Nucleus accumbens (tissue), 56 donors: ENCODE measurements at regions not wholly inside any gene's neighbourhood (a gene's known extent, or its start where the extent isn't known, plus 50 kb on each side); places are given as distances from the start of the nearest gene placed in this dataset.
"Not testable (repeated sequence)": the region's sequence is repeated elsewhere in the genome, so short reads cannot be mapped to it uniquely, and the experiment has no call there.

Experiments used
- DNase-seq, 56 donors: peaks; one replicate each; lab custom pipeline; 2025; lab: John Stamatoyannopoulos, UW

DNA sequence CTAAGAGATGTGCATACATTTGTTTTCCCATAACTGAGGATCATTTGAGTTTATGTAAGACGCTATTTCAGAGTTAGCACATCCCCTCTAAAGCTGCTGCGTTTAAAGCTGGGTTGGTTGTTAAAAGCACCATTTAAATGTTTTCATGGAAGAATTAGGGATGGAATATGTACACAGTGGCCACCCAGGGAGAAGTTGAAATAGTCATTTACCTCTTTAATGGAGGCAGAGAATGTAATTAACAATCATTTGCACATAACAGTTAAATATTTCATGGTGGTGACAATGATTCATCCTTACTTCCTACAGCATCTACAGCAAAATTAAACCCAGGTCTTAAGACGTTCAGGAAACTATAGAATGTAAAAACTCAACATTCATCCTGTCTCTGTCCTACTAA lies 100.3 kb downstream of the KIF4B start:
- DNase-seq: no peak

DNA sequence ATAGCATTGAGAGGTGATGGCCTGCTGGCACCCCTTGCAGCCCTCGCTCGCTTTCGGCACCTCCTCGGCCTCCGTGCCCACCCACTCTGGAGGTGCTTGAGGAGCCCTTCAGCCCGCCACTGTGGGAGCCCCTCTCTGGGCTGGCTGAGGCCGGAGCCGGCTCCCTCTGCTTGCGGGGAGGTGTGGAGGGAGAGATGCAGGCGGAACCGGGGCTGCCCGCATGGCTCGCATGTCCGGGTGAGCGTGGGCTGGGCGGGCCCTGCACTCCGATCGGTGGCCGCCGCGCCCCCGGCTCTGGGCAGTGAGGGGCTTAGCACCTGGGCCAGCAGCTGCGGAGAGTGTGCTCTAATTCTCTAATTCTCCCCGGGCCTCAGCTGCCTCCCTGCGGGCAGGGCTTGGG lies 101.1 kb downstream of the KIF4B start:
- DNase-seq: no peak

DNA sequence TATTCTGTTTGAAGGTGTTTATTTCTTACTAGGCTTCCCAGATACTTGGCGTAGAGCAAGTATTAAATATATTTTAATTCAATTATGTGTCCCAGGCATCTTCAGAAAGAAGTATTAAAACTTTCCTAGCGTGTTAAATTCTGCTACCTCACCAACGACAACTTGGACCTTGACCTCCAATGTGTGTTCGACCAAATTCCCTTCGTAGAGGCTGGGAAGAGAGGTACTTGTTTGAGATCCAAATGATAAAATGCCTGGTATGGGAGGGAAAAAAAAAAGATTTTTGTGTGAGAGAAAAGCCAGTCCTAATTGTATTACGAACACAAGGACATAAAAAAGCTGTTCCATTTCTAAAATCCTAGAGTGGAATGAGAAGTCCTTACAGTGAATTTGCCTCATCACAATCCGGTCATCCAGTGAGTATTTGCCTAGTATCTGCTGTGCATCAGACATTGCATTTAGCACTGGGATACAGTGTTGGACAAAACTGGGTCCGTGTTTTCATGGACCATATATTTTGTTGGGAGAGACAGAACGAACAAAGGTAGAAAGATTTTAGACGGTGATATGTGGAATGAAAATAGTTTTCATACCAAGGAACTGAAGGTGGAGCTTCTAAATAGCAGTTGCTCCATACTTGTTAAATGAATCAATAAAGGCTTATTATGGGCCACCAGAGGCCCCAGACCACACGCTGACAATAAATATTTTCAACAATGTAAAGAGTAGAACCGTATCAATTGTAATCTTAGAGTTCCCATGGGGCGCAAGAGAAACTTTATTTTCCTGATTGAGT lies 103.1 kb downstream of the KIF4B start:
- no peak for DNase-seq

DNA sequence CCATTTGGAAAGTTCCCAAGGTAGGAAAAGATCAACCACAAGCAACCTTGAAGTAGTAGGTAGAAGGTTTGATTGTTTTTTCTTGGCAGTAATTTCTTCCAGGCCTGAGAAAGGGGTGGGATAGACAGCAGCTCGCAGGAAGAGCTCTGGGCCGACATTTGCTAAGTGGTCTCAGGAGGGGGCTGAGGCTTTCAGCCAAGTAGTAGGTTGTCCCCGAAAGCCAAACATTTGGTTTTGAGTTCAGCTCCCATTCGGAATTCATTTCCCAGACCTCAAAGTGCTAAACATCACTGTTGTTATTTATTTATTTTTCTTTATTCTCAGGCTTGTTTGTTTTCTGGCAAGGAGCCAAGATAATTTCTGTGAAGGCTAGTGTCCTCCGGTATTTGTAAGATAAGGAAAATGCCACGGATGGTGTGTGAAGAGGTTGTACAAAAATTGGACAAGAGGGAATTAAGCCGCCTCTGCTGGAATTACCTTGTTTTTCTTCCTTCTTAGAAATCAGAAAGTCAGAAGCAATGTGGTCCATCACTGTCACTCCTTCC lies 112.1 kb downstream of the KIF4B start:
- DNase-seq: no peak

DNA sequence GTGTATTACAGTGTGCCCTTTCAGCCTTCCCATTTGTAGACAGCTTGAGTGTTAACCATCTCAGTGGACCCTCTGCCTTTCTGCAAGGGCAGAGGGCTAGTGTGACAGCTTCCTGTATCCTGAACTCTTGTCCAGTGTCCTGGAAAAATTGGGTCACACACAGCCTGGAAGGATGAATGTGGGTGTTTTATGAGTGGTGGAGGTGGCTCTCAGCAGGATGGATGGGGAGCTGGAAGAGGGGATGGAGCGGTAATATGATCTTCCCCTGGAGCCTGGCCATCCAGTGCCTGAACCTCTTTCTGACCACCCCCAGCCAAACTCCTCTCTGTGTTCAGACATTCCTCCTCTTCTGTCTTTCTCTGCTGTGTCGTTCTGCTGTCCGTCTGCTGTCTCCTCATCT lies 113.0 kb downstream of the KIF4B start:
- DNase-seq: no peak

DNA sequence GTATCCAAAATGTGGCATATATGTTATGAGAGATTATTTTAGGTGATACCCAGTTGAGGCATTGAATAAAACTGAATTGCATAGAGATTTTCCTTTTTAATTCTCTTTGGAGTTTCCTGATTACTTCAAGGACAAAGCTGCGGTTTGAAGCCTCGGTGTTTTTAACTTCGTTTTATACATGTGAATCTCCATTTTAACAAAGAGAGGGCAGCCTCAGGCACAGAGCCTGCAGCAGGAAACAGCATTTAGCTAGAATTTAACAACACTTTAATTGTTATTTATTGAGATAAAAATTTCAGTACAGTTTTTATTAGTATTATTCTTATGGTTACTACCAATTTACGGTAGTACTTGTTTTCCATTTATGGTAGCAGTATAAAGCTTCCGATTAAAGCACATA lies 114.0 kb downstream of the KIF4B start:
- no peak for DNase-seq

DNA sequence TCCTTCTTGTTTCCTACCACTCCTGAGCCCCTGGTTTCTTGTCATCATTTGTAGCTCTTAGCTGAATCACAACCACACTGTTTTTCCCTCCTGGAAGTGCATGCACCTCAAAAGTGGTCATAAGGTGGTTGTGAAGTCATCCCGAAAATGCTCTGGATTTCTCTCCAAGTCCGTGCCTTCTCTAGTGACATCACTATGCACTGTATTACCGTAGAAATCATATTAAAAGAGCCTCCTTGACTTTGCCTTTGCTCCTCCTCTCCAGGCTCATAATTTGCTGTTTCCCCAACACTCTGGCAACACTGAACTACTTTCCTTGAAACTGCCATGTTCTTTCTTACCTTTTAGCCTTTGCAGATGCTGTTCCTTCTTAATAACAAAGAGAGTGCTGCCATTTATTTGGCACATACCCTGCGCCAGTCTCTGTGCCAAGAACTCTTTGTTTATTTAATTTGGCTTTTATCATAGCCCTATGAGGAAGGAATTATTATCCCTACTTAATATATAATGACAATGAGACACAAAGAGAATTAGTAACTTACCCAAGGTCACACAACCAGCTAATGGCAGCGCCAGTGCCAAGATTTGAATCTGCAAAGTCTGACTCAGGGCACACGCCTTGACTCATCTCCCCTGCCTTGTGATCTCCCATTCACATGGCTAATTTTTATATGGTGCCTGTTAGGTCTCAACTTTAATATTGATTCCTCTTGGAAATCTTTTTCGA lies 115.4 kb downstream of the KIF4B start:
- DNase-seq: no peak

DNA sequence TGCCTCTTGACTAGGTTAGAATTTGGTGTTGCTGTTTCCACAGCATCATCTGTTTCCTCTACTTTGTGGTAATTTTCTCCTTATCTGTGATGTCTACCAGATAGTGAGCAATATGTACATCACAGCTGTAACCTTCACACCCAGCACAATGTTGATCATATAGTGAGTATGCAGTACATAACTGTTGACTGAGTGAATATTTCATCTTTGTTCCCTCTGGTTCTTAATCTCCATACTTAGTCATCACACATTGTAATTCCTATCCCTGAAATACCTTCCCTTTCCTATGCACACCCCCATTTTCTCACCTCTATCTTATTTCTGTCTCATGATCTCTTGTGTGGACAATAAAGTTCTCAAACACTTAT lies 115.9 kb downstream of the KIF4B start:
- DNase-seq: no peak

DNA sequence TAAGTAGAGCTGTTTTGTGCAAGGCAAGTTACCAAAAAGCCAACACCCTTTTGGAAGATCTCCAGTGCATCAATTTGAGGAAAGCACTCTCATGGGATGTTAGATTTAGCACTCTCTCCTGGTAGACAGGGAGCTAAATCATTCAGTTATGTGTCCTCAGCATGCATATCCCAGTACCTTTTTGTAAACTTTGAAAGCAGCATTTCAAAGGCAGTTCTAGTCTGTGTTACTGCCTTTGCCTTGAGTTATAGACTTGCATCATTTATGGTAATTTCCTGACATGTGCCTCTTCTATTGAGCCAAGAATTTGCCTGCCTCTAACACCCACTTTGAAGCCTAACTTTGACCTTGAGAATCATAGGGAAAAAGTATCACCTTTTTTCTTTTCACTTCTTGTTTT lies 120.6 kb downstream of the KIF4B start:
- no peak for DNase-seq

DNA sequence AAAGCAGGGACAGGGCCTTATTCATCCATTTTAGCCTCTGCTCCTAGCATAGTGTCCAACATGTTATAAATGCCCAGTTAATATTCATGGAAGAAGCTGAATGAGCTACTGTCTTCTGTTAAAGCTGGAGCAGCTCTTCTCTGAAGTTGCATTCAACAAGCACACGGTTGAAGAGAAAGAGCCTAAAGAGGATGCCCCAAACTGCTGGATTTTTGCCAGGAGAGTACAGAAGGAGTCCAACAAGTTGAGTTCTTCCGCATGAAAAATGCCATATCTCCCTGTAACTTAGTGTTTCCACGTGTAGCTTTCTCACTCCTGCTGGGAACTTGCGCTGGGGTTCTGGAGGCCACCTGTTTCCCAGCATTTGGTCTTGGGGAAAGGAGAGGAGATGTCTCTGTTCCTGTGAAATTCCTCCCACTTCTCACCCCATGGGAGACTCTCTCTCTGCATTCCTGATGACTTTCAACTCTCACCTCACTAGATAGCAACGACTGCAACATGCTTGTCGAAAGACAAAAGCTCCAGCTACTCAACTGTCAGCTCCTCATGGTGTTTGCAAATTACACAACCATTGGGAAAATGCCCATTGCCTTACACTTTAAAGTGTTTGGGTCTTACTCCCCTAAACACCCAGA lies 122.8 kb downstream of the KIF4B start:
- DNase-seq: peak in 1 of 56 donors; percentile 5

DNA sequence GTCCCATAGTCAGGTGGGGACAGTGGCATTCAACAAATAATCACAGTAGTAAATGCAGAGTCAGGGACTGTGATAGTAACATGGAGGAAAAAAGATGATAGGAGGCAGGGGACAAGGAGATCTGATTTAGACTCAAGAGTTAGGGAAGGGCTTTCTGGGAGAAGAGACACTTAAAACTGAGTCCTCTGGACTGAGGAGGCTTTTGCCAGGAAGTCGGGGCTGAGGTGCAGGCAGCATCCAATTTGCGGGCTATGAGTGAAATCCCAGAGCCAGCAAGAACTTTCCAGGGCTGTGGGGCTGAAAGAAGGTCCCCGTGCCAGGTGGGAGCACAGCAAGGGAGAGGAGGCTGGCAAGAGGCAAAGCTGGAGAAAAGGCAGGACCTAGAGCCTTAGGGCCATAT lies 124.1 kb downstream of the KIF4B start:
- no peak for DNase-seq

DNA sequence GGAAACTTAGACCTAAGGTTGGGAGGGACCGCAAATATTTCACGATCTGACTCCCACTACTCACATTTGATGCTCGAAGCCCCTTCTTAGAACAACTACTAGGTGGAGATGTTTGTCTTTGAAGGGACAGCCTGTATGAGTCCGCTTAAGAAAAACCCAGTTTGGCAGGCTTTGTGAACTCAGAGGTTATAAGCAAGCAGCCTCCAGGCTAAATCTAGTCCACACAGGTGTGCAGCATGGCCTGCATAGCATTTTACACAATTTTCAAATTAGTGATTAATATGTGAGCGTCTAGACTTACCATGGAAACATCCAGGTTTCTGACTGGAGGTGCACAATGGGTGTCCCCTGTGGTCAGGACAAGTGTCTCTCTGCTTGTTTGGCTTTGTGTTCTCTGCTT lies 127.1 kb downstream of the KIF4B start:
- no peak for DNase-seq

DNA sequence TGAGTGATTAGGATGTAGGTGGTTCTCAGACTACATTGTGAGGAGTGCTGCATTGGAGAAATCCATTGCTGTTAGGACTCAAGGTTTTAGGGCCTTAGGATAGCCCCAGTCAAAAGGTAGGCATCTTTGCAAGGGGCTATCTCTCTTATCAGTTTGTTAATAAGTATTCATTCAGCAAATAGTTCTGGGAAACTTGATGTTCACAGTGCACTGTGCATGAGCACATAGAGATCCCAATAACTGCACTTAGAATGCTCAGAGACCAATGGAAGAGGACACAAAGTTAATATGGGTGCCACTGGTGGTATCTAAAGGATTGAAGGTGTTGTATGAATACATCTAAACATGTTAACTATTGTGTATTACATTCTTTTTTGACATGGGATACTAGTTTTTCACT lies 131.4 kb downstream of the KIF4B start:
- no peak for DNase-seq

DNA sequence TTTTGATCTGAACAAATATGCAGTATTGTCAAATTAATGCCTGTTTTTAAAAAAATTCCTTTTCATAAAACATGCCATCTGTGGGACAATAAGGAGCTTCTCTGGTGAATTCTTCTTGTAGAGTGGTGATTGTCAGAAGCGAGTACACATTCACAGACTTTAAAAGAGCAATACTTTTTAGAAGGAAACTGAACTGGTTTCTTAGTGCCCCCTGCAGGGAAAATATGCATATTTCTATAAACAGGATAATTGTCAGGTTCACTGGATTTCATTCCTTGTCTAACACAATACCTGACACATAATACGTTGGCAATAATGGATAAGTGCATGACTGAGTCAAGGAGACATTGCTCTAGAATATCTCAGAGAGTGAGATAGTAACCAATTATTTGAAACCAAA lies 133.7 kb downstream of the KIF4B start:
- no peak for DNase-seq

DNA sequence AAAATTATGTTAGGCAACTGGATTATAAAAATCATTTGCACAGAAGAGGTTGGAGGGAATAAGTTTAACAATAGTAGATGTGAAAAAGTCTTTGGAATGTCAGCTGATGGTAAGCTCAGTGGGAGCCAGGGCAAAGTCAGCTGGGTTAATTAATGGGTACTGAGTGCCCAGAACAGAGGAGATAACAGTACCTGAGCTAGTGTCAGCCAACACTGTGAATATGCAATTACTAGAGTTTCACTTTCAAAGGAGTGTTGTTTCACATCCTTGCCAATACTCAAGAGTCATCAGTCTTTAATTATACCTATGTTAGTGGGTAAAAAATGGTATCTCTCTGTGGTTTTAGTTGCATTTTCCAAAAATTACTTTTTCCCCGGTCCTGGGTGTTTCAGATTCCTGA lies 135.1 kb downstream of the KIF4B start:
- no peak for DNase-seq

DNA sequence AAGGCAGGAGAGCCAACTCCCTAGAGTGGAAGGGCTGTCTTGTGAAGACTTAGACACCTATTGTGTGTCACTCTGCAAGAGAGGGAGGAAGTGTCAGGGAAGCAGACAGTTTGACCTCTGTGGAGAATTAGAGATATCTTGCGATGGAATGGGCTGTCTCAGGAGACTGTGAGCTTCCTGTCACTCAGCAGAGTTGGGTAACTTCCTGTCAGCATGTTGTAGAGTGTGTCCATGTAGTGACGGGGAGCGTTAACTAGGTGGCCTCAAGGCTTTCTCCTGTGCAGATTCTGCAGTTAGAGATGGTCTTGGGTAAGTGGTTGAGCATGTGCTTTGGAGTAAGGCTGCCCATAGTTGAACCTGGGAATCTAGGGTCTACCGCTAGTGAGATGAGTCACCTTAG lies 136.5 kb downstream of the KIF4B start:
- DNase-seq: no peak

DNA sequence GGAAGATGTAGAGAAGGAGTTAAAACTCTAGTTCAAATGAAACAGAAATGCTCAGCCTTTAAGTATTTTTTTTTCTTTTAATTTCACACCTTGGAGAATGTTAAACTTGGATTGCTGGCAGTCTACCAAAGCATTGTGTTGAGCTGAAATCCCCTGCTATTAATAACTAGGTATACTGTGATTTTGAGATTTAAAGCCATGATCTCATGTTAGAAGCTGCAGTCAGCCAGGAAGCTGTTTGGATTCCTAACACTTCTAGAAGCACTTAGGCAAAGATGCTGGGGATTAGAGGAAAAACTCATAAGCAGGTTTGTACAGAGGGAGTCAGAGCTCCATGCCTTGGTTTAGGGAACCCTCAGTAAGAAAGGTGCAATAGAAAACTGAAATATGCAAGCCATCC lies 141.4 kb downstream of the KIF4B start:
- no peak for DNase-seq

DNA sequence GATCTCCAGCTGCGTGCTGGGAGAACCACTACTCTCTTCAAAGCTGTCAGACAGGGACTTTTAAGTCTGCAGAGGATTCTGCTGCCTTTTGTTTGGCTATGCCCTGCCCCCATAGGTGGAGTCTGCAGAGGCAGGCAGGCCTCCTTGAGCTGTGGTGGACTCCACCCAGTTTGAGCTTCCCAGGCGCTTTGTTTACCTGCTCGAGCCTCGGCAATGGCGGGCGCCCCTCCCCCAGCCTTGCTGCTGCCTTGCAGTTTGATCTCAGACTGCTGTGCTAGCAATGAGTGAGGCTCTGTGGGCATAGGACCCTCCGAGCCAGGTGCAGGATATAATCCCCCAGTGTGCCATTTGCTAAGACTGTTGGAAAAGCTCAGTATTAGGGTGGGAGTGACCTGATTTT lies 149.5 kb downstream of the KIF4B start:
- not testable (repeated sequence) for DNase-seq

DNA sequence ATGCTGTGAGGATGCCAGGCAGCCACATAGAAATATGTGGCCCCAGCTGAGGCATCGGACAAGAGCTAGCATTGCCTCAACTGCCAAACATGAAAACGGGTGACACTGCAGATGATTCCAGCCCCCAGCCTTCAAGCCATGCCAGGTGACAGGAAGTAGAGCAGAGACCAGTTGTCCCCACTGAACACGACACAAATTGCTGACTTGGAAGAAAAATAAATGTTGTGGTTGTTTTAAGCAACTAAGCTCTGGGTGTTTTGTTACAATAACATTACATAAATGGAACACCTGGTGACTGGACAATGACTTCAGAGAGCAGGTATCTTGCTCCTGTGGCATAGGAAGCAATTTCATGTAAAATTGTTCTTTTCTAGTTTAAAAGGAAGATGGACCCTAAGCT lies 154.2 kb downstream of the KIF4B start:
- no peak for DNase-seq

DNA sequence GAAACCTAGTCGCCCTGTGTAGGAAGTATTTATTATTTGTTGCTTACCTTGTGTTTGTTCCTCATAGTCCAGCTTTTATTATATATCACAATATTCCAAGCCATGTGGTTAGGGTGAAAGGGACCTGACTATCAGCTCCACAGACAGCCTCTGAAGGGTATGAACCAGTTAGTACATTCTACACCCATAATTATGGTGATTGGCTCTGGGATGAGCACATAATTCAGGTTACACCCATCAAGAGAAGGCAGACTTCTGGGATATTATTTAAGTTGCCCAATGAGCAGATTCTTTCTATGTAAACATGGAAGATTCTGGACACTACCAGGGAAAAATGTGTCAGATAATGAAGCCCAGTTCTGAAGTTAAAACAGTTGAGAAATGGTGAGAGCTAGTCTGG lies 168.0 kb downstream of the KIF4B start:
- DNase-seq: no peak

DNA sequence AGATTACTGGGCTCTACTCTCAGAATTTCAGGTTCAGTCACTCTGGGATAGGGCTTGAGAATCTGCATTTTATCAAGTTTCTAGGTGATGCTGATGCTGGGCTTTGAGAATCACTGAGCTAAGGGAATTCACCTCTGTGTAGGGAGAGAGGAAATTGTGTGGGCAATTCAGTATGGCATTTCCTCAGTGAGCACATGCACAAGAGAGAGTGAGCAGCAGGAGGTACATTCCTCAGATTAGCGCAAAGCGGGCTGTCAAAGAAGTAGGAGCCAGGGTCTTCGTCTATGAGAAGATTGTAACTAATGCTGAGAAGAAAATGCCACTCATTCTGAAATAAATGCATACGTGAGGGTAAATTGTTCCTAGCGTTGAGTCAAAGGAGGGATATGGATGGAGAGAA lies 175.9 kb downstream of the KIF4B start:
- DNase-seq: no peak

DNA sequence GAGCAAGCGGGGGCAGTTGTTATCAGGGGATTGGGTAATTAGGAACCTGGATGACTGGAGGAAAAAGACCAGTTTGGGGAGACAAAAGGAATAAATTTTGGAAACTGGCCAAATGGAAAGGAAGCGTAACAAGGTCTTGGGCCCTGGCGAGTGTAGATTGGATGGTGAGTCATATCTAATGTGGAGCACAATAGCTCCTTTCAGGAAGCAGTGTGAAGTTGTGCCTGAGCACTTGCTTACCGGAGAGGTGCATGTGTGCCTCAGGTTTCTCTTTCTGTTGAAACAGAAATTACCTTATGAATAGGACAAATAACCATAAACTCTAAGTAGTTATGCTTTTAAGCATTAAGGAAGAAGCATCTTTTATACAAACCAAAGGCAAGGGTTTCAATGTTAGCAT lies 176.4 kb downstream of the KIF4B start:
- DNase-seq: no peak
